Esophagus (tissue), 2 donors: ENCODE measurements at regions not wholly inside any gene's neighbourhood (a gene's known extent, or its start where the extent isn't known, plus 50 kb on each side); places are given as distances from the start of the nearest gene placed in this dataset.
A peak's percentile ranks its signal among the peaks of the same experiment; 100 is the strongest.
"Not testable (repeated sequence)": the region's sequence is repeated elsewhere in the genome, so short reads cannot be mapped to it uniquely, and the experiment has no call there.

Source experiments
- H3K27ac ChIP-seq, 2 donors: one replicate each; pipeline ENCODE4 v1.5.1; 2013; ENCODE audit warnings: low read depth in 2 of 2, mild to moderate bottlenecking in 2 of 2, inconsistent platforms in 1 of 2, low read length in 1 of 2, moderate library complexity in 1 of 2
- H3K27me3 ChIP-seq, 2 donors: one replicate each; pipeline ENCODE4 v1.6.1; 2013; ENCODE audit warnings: low read length in 2 of 2, control low read depth in 1 of 2, mild to moderate bottlenecking in 1 of 2; ENCODE audit not compliant: insufficient read depth in 2 of 2, control insufficient read depth in 1 of 2
- H3K36me3 ChIP-seq, 2 donors: one replicate each; pipeline ENCODE4 v1.6.1; 2013; ENCODE audit warnings: low read length in 1 of 2; ENCODE audit not compliant: control insufficient read depth in 2 of 2, insufficient read depth in 2 of 2
- H3K4me1 ChIP-seq, 2 donors: one replicate each; pipeline ENCODE4 v1.6.1; 2013; ENCODE audit warnings: low read length in 1 of 2; ENCODE audit not compliant: control insufficient read depth in 2 of 2, insufficient read depth in 2 of 2
- H3K4me3 ChIP-seq, 2 donors: one replicate each; pipeline ENCODE4 v1.5.1; 2013; ENCODE audit warnings: low read length in 2 of 2, mild to moderate bottlenecking in 2 of 2, low read depth in 1 of 2, moderate library complexity in 1 of 2
- H3K9me3 ChIP-seq, 2 donors: one replicate each; pipeline ENCODE4 v1.6.1; 2013; ENCODE audit warnings: mild to moderate bottlenecking in 2 of 2, low read depth in 1 of 2, low read length in 1 of 2, moderate library complexity in 1 of 2; ENCODE audit not compliant: control insufficient read depth in 2 of 2, insufficient read depth in 1 of 2
- WGBS, 2 donors: extraction: QIAGEN DNeasy Blood & Tissue Kit; methylation state at CpG; one replicate each; pipeline ENCODE4 v1.1.7; 2013; 5-methylcytosine and 5-hydroxymethylcytosine counted together
- donor health status: healthy with polysubstance abuse.
- donor health status: Bipolar disorder and iron deficiency.

DNA sequence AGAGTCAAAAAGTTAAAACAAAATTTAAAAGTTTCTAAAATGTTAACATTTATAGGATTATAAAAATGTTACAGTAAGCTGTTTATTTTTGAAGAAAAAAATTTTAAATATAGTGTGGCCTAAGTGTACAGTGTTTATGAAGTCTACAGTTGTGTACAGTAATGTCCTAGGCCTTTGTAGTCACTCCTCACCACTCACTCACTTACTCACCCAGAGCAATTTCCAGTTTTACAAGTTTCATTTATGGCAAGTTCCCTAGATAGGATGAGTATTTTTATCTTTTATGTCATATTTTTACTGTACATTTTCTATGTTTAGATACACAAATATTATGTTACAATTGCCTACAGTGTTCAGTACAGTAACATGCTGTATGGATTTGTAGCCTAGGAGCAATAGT, 419.9 kb downstream of the ARL4A start:
- peaks cover 0 to 2% of the 10 kb centered on the region in 2 donors for H3K9me3 ChIP-seq
- peak overlapping the region in 1 of 2 donors; percentile 22 for H3K27ac ChIP-seq
- no peaks in the 10 kb centered on the region for H3K27me3 ChIP-seq
- no peak overlapping the region for H3K4me3 ChIP-seq
- H3K36me3 ChIP-seq = no peaks in the 10 kb centered on the region
- no peaks in the 10 kb centered on the region for H3K4me1 ChIP-seq

DNA sequence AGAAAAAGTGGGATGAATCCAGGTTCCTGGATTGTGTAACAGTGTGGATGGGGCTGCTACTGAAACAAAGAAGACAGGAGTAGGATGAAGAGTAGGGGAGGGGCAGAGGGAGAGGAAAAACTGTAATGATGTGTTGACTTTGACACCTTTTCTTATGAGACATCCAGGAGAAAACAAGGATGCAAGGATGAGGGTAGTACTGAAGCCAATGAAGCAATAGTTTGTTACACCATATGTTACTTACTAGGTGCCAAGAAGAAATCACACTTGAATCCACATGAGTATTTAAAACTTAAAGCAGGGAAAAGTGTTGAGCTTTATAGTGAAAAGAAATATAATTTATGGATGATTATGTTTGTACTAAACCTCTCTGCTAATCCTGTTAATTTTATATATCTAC, 420.6 kb downstream of the ARL4A start:
- no peaks in the 10 kb centered on the region for H3K4me1 ChIP-seq
- H3K4me3 ChIP-seq = no peak overlapping the region
- peaks cover 0 to 2% of the 10 kb centered on the region in 2 donors for H3K9me3 ChIP-seq
- H3K27me3 ChIP-seq = no peaks in the 10 kb centered on the region
- H3K27ac ChIP-seq = no peak overlapping the region
- no peaks in the 10 kb centered on the region for H3K36me3 ChIP-seq

DNA sequence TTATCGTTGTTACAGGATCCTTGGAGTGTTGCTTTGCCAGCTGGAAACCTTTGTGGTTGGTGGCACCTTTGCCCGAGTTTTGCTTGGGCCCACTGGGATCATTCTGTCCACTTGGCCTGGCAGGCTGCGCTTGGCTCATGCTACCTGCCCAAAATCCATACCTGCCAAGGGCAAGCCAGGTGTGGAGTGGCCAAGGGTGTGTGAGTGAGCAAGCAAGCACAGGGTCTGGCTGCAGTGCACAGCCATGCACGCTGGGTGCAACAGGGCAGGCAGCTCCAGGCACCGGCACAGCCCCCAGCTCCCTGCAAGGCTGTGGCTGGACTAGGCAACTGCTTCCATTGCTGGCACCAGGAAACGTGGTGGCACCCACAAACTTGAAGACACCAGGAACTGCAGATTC, 421.8 kb downstream of the ARL4A start:
- Histone ChIP-seq H3K27me3 (no peaks in the 10 kb centered on the region), H3K4me1 (no peaks in the 10 kb centered on the region), H3K9me3 (peaks cover 0 to 2% of the 10 kb centered on the region in 2 donors), H3K27ac (no peak overlapping the region), H3K4me3 (no peak overlapping the region), H3K36me3 (no peaks in the 10 kb centered on the region)
- 84 to 85% methylated on average over 6 of the region's 6 CpGs for WGBS, 2 donors

DNA sequence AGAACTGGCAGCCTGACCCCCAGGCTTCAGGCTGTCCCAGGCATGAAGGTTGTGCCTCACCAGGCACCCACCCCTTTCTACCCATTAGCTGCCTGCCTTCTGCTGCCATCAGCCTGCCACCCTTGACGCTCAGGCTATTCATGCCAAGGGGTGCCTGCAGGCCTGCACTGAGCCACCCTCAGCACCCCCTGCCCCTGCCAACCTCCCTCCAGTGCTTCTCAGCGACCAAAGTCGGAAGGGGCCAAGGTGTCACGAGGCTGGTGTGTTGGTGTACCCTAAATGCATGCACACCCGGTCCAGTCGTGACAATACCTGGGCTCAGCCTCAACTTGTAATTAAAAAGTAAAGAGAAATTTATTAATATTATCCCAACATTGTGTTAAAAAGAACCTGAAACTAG, 422.7 kb downstream of the ARL4A start:
- no peaks in the 10 kb centered on the region for H3K27me3 ChIP-seq
- WGBS, 2 donors = 95 to 99% methylated on average over 6 of the region's 6 CpGs
- no peaks in the 10 kb centered on the region for H3K4me1 ChIP-seq
- H3K9me3 ChIP-seq = peaks cover 0 to 2% of the 10 kb centered on the region in 2 donors
- no peaks in the 10 kb centered on the region for H3K36me3 ChIP-seq
- H3K4me3 ChIP-seq = no peak overlapping the region
- H3K27ac ChIP-seq = no peak overlapping the region

DNA sequence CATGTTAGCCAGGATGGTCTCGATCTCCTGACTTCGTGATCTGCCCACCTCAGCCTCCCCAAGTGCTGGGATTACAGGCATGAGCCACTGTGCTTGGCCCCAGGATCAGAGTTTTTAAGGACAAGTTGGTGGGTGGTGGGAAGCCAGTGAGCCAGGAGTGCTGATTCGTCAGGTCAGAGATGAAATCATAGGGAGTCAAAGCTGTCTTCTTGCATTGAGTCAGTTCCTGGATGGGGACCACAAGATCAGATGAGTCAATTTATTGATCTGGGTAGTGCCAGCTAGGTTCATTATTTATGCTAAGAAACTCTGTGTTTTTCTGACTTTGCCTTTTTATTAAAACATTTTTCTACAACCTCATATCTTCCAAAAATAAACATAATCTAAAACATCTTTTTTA, 423.8 kb downstream of the ARL4A start:
- Histone ChIP-seq H3K27me3 (no peaks in the 10 kb centered on the region), H3K4me1 (no peaks in the 10 kb centered on the region), H3K9me3 (peaks cover 0 to 2% of the 10 kb centered on the region in 2 donors), H3K4me3 (no peak overlapping the region), H3K36me3 (no peaks in the 10 kb centered on the region), H3K27ac (no peak overlapping the region)
- 60 to 81% methylated on average over 3 of the region's 3 CpGs for WGBS, 2 donors

DNA sequence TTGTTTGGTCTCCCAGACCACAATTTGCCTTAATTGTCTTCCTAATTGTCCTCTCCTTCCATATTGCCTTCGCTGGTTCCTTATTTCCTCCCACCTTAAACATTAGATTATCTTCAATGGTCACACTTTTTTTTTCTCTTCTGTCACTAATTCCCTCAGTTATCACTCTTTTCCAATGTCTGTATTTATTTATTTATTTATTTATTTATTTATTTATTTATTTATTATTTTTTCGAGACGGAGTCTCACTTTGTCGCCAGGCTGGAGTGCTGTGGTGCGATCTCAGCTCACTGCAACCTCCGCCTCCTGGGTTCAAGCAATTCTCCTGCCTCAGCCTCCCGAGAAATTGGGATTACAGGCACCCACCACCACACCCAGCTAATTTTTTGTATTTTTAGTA, 426.8 kb downstream of the ARL4A start:
- H3K4me1 ChIP-seq, H3K27me3 ChIP-seq, H3K27ac ChIP-seq, H3K4me3 ChIP-seq, H3K9me3 ChIP-seq, H3K36me3 ChIP-seq: not testable (repeated sequence)
- 95% methylated on average over 7 of the region's 7 CpGs for WGBS, 2 donors

DNA sequence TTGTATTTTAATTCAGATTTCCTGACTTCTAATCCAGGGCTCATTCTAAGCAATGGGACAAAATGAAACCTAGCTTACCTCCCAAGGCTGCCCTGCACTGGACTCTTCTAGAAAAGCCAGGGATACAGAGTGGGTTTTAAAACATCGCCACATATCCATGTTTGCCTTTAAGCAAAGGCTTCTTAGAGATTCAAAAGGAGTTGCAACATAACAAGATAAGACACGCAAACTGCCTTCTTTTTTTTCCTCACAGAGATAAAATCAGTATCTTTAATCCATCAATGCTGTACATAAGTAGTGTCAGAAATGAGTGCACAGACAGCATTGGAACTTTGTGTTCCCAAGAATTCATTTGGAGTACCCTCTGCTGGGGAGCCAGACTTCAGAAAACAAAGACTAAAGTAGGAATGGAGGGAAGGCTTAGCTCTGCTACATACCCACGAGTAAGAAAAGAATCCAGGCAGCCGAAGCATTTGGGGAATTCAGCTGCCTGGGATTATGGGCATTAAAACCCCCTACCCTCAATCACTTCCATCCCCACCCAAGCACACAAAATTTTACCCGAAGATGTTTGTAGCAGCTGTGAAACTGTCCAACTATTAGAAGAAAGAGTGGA, 427.8 kb downstream of the ARL4A start:
- Histone ChIP-seq H3K27me3 (no peaks in the 10 kb centered on the region), H3K4me3 (no peak overlapping the region), H3K4me1 (no peaks in the 10 kb centered on the region), H3K36me3 (no peaks in the 10 kb centered on the region), H3K9me3 (no peaks in the 10 kb centered on the region), H3K27ac (no peak overlapping the region)
- 45 to 46% methylated on average over 5 of the region's 5 CpGs for WGBS, 2 donors

DNA sequence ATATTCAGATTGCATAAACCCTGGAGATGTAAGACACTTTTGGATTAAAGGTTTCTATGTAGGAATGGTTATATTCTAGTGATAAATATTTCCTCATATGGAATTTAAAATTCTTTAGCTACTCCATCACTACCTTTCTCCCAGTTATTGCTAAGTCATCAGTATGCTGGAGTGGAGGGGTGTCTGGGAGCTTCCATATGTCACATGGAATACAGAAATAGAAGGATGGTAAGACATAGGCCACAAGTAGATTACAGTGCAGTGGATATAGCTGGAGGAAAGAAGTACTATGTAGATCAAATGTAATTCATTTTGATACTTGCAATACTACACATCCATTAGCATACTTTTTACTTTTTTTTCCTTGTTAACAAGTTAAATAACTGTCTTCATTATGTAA, 428.4 kb downstream of the ARL4A start:
- no peak overlapping the region for H3K4me3 ChIP-seq

DNA sequence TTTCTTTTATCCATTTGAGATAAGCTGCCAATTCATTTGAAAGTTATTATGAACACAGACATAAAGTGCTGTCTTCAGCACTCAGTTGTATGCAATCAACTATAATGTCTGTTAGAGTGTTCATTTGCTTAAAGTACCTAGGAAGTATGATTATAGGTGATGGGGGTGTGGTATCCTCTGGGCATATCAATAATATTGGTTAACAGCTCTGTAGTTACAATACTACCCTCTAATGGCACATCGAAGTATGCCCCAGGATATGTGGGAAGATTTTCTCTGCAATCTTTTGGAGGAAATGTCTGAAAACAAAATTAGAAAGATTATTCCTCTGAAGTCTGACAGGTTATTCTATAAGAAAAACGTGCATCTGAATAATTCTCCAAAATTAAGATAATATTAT, 429.7 kb downstream of the ARL4A start:
- no peak overlapping the region for H3K27ac ChIP-seq
- H3K27me3 ChIP-seq = no peaks in the 10 kb centered on the region
- 38 to 41% methylated on average over 2 of the region's 2 CpGs for WGBS, 2 donors

More for the DNA sequence above, 428.4 kb downstream of the ARL4A start:
- H3K27ac ChIP-seq = no peak overlapping the region
- no peaks in the 10 kb centered on the region for H3K9me3 ChIP-seq
- no peaks in the 10 kb centered on the region for H3K27me3 ChIP-seq
- H3K4me1 ChIP-seq = no peaks in the 10 kb centered on the region
- no peaks in the 10 kb centered on the region for H3K36me3 ChIP-seq

DNA sequence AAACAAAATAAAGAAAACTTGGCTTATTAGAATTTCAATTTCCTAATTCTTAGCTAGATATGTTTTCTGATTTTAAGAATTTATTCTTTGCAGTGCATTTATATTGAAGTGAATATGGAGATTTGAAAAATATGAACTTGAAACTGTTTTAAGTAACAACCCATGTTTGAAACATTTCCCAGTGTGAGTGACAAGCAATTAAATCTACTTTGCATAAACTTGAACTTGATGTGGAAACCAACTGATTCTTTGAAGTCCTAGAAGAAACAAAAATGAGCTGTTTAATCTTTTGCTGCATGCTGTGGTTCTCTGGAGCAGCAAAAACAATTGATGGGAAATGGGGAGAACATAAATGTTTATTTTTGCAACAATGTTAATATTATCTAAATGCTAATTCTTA, 430.2 kb downstream of the ARL4A start:
- no peak overlapping the region for H3K4me3 ChIP-seq
- H3K27ac ChIP-seq = no peak overlapping the region
- no peaks in the 10 kb centered on the region for H3K36me3 ChIP-seq
- no peaks in the 10 kb centered on the region for H3K4me1 ChIP-seq
- H3K9me3 ChIP-seq = no peaks in the 10 kb centered on the region
- H3K27me3 ChIP-seq = no peaks in the 10 kb centered on the region

More for the DNA sequence above, 429.7 kb downstream of the ARL4A start:
- Histone ChIP-seq H3K9me3 (no peaks in the 10 kb centered on the region), H3K4me1 (no peaks in the 10 kb centered on the region), H3K36me3 (no peaks in the 10 kb centered on the region), H3K4me3 (no peak overlapping the region)
